HG03196 (cell line): ENCODE measurements at regions not wholly inside any gene's neighbourhood (a gene's known extent, or its start where the extent isn't known, plus 50 kb on each side); places are given as distances from the start of the nearest gene placed in this dataset.

Experiments
- ATAC-seq: cut with Tn5 transposase; IDR thresholded peaks from one replicate; pipeline ENCODE4 v1.9.1; 2021; ENCODE audit not compliant: unreplicated experiment

GRCh38 chr16:9185381-9185780, 93.9 kb downstream of the HAPSTR1 start:
- no peak for ATAC-seq

DNA sequence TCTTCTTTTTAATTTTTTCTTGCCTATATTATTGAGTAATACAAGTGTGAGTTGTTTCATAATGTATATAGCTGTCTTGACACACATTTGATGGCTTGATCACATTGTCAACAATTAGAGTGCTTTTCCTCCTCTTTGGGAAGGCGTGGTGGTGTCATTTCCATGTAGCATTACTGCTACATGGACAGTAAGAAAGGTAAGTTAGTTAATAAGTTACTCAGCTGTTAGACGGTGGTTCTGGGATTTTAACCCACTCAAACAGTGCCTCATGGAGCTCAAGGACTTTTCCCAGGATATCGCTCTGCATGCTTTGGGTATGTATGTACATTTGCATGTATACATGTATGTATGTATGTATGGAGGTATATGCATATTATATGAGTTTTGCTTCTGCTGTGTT, 94.6 kb downstream of the HAPSTR1 start:
- no peak for ATAC-seq

- ATAC-seq, result no peak
These were observed 97.3 kb downstream of the HAPSTR1 start for GRCh38 chr16:9188721-9189120.

DNA sequence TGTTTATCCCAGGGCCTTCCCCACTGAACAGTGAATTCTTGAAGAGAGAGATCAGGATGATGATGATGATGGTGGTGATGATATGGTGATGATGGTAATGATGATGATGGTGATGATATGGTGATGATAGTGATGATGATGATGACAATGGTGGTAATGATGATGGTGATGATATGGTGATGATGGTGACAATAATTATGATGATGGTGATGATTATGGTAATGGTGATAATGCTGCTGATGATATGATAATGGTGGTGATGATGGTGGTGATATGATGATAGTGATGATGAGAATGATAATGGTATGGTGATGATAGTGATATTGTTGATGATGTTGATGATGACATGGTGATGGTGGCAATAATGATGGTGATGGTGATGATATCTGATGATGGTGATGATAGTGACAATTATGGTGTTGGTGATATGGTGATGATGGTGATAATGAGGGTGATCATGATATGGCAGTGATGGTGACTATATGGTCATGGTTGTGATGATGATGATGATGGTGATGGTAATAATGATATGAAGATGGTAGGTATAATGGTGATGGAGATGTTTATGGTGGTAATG, 99.9 kb downstream of the HAPSTR1 start:
- ATAC-seq, result no peak

DNA sequence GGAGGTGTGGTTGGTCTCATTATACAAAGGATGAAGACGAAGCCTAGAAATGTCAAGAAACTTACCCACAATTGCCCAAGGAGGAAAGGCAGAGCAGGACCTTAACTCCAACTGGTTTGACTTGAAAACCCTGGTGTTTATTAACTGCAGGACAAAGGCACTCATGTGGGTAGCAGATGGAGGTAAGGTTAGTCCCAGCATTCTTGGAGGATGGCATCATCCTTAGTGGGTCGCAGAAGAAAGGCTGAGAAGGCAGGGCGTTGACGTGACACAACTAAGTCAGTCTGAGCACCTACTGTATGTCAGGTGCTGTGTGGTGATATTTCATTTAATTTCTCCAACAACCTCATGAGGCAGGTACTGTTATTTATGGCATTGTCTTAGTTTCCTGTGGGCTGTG, 101.3 kb downstream of the HAPSTR1 start:
- no peak for ATAC-seq

- ATAC-seq, result no peak
These were observed 103.8 kb downstream of the HAPSTR1 start for GRCh38 chr16:9195287-9195686.

DNA sequence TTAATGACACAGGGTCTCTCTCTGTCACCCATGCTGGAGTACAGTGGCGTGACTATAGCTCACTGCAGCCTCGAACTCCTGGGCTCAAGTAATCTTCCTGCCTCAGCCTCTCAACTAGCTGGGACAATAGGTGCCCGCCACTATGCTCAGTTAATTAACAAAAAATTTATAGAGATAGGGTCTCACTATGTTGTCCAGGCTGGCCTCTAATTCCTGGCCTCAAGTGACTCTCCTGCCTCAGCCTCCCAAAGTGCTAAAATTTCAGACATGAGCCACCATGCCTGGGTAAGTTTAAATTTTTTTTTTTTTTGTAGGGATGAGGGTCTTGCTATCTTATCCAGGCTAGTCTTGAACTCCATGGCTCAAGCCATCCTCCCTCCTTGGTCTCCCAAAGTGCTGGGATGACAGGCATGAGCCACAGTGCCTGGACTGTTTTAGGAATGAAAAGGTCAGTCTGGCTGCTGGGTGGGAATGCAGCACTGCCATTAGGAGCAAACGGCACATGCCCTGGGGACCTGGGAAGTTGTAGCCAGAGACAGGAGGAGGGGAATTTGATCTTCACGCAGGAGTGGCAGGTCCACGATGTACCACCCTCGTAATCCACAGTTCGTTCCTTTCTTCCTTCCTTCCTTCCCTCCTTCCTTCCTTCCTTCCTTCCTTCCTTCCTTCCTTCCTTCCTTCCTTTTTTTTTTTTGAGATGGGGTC, 106.7 kb downstream of the HAPSTR1 start:
- ATAC-seq, result no peak

GRCh38 chr16:9199311-9199710, 107.9 kb downstream of the HAPSTR1 start:
- no peak for ATAC-seq

DNA sequence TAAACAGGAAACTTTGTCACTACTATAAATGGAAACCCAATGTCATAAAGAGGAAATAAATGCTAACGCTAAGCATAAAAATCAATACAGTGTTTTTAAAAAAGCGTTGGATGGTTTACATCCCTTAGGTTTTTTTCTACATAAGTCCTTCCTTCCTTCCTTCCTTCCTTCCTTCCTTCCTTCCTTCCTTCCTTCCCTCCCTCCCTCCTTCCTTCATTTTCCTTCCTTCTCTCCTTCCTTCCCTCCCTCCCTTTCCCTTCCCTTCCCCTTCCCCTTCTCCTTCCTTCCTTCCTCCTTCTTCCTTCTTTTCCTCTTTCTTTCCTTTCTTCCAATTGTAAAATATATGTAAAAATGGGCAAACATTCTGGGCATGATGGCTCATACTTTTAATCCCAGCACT, 108.3 kb downstream of the HAPSTR1 start:
- ATAC-seq, result no peak

GRCh38 chr16:9203956-9204355, 112.5 kb downstream of the HAPSTR1 start:
- no peak for ATAC-seq

GRCh38 chr16:9205661-9206060, 114.2 kb downstream of the HAPSTR1 start:
- ATAC-seq, result no peak

DNA sequence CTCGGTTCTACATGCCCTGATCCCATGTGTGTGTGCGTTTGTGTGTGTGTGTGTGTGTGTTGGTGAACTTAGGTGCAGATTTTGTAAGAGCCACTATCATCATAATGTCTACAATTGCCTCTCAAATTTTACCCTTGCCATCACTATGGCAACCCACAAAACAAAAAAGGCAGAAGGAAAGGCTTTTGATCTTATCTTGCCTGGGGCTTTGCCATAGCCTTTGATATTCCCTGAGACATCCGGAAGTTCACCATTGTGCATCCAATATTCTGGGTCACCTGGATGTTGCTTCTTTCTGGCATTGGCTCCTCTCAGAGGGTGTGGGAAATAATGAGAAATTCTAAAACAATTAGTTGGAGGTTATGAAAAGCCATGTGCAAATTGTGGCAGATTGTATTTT, 114.7 kb downstream of the HAPSTR1 start:
- no peak for ATAC-seq

GRCh38 chr16:9212621-9213020, 121.2 kb downstream of the HAPSTR1 start:
- ATAC-seq, result no peak

- ATAC-seq, result no peak
These were observed 128.4 kb downstream of the HAPSTR1 start for GRCh38 chr16:9219813-9220212.

- no peak for ATAC-seq
These were observed 134.3 kb downstream of the HAPSTR1 start for GRCh38 chr16:9225527-9226316.

DNA sequence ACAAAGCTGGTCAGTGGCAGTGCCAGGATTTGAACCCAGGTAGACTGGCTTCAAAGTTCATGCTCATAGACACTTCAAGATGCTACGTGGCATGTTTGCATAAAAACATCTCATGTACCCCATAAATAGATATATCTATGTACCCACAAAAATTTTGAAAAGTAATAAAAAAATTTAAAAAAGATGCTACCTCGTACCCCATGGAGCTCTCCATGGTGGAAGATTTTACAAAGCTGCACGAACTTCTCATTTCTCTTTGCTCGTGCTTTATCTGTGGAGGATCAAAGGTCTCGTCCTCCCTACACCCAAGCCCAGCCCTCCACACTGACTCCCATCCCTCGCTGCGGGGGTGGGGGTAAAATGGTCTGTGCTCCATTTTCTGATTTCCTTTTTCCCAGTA, 135.5 kb downstream of the HAPSTR1 start:
- no peak for ATAC-seq

DNA sequence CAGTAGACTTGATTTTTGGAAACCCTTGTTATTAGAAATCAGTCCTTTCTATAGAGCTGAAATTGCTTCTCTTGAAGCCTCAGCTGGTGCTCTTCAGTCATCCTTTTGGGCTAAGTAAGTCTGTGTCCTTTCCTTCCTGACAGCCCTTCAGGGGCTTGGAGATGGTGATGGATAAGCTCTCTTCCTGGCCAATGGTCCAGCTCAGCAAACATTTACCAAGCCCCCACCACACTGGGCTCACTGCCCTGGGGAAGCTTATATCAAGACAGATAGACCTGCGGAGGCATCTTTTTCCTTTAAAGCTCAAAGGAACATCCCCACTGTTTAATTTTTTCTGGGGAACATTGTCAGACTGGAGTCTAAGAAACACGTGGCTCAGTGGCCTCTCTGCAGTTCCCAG, 139.6 kb downstream of the HAPSTR1 start:
- no peak for ATAC-seq

DNA sequence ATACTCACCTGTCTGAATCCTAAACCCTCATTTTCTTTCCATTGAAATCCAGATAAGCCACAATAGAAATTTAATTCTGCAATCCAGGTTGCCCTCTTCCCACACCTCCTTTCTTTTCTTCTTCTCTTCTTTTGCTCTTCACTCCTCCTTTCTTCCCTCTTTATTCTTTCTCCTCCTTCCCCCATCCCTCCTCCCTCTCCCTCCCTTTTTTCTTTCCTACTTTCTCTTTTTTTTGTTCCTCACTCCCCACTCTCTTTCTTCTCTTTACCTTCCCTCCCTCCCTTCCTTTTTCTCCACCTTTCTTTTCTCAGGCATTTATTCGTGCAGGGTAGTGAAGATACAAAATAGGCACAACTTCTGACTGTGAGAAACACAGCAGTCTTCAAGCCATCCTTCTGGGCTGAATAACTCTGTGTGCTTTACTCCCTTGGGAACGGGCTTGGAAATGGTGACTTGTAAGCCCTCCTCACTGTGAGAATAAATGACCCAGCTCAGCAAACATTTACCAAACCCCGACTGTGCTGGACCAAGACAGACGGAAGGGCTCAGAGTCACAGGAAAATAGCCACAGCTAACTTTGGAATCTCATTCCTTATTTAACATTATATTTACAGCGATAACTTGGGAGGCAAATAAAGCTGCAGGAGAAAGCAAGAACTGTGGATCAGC, 140.8 kb downstream of the HAPSTR1 start:
- no peak for ATAC-seq

- ATAC-seq, result no peak
These were observed 144.4 kb downstream of the HAPSTR1 start for GRCh38 chr16:9235867-9236266.

- ATAC-seq, result no peak
These were observed 144.9 kb downstream of the HAPSTR1 start for GRCh38 chr16:9236319-9236718.

GRCh38 chr16:9238346-9238745, 146.9 kb downstream of the HAPSTR1 start:
- ATAC-seq, result no peak

- no peak for ATAC-seq
These were observed 149.7 kb downstream of the HAPSTR1 start for GRCh38 chr16:9241177-9241576.
